H1 (cell line): ENCODE measurements at regions not wholly inside any gene's neighbourhood (a gene's known extent, or its start where the extent isn't known, plus 50 kb on each side); places are given as distances from the start of the nearest gene placed in this dataset.

ENCODE experiments used
- CTCF ChIA-PET: fragments of 300-600 bp; sonication (Branson Sonifier 250); formaldehyde crosslinking; loops from one replicate; lab custom pipeline; 2021; ENCODE audit not compliant: partially characterized antibody; lab: Charles Lee
- POLR2A ChIA-PET: fragments of 300-600 bp; sonication (Branson Sonifier 250); formaldehyde crosslinking; loops from one replicate; lab custom pipeline; 2021; ENCODE audit warnings: inconsistent platforms; ENCODE audit not compliant: partially characterized antibody; lab: Charles Lee
- DNase-seq, 2 experiments: peaks; one replicate each; pipeline versions ENCODE4 v3.0.0 to v3.0.0-alpha.2; 2010 to 2022; ENCODE audit warnings: low spot score in 2 of 2, low read depth in 1 of 2, mixed read lengths in 1 of 2
- FAIRE-seq: peaks from 2 replicates; lab custom pipeline; 2011; peaks lifted over from hg19 to GRCh38; lab: Jason Lieb, UNC
- H2AFZ ChIP-seq: 2 replicates; pipeline ENCODE4 v1.8.1; 2012; ENCODE audit warnings: low read length, inconsistent platforms
- H2AK5ac ChIP-seq: 2 replicates; pipeline ENCODE4 v1.6.1; 2013; ENCODE audit warnings: low read depth, low read length
- H2BK120ac ChIP-seq: replicated peaks from 2 replicates; pipeline ENCODE3; 2013; ENCODE audit warnings: low read depth, low read length, inconsistent platforms
- H2BK12ac ChIP-seq: 2 replicates; pipeline ENCODE4 v1.6.1; 2013; ENCODE audit warnings: low read depth, low read length
- H2BK15ac ChIP-seq: 2 replicates; pipeline ENCODE4 v1.6.1; 2013; ENCODE audit warnings: low read length
- H2BK20ac ChIP-seq: 2 replicates; pipeline ENCODE4 v1.6.1; 2013; ENCODE audit warnings: low read length
- H2BK5ac ChIP-seq: 2 replicates; pipeline ENCODE4 v1.6.1; 2013; ENCODE audit warnings: low read depth, low read length
- H3K14ac ChIP-seq: 2 replicates; pipeline ENCODE4 v1.6.1; 2013; ENCODE audit warnings: inconsistent platforms; ENCODE audit not compliant: insufficient read length
- H3K18ac ChIP-seq: 2 replicates; pipeline ENCODE4 v1.6.1; 2013; ENCODE audit warnings: low read length; ENCODE audit errors: extremely low read depth
- H3K23ac ChIP-seq: 2 replicates; pipeline ENCODE4 v1.6.1; 2013; ENCODE audit warnings: inconsistent platforms; ENCODE audit not compliant: insufficient read length
- H3K23me2 ChIP-seq: 2 replicates; pipeline ENCODE4 v1.6.1; 2013; ENCODE audit warnings: low read depth, low read length
- H3K27ac ChIP-seq: 2 replicates; pipeline ENCODE4 v1.6.1; 2011; ENCODE audit warnings: low read depth, low read length, inconsistent platforms
- H3K27me3 ChIP-seq, 4 experiments: replicated peaks in 1 of 4; 1 replicate in 1 of 4; 2 replicates in 3 of 4; pipeline versions ENCODE4 v1.6.1 to v1.8.1; 2011 to 2013; ENCODE audit warnings: low read length in 3 of 4, mild to moderate bottlenecking in 3 of 4, inconsistent platforms in 2 of 4, mixed read lengths in 2 of 4, moderate library complexity in 1 of 4; ENCODE audit not compliant: control insufficient read depth in 3 of 4, insufficient read depth in 3 of 4; ENCODE audit errors: extremely low read depth in 1 of 4
- H3K36me3 ChIP-seq, 4 experiments: 2 replicates each; pipeline versions ENCODE4 v1.6.1 to v1.8.1; 2011 to 2013; ENCODE audit warnings: mild to moderate bottlenecking in 4 of 4, low read length in 3 of 4, moderate library complexity in 2 of 4, control low read depth in 1 of 4, inconsistent platforms in 1 of 4; ENCODE audit not compliant: insufficient read depth in 4 of 4, control insufficient read depth in 2 of 4
- H3K4ac ChIP-seq: replicated peaks from 2 replicates; pipeline ENCODE3; 2013; ENCODE audit warnings: low read length, low read depth, mixed read lengths, inconsistent platforms; ENCODE audit not compliant: insufficient read length
- H3K4me1 ChIP-seq, 4 experiments: replicated peaks in 1 of 4; 1 replicate in 1 of 4; 2 replicates in 3 of 4; pipeline versions ENCODE4 v1.6.1 to v1.8.1; 2011 to 2013; ENCODE audit warnings: low read length in 3 of 4, inconsistent platforms in 2 of 4, mixed read lengths in 1 of 4; ENCODE audit not compliant: insufficient read depth in 4 of 4, control insufficient read depth in 3 of 4
- H3K4me2 ChIP-seq, 2 experiments: 2 replicates each; pipeline versions ENCODE4 v1.6.1 to v1.8.1; 2011 to 2013; ENCODE audit warnings: low read depth in 2 of 2, low read length in 2 of 2, control low read depth in 1 of 2, inconsistent platforms in 1 of 2, mild to moderate bottlenecking in 1 of 2; ENCODE audit not compliant: insufficient read depth in 1 of 2
- H3K4me3 ChIP-seq, 4 experiments: fragments of 200-600, 300-600 bp in 1 of 4; sonication (generic), shearing (Covaris generic), sonication (Bioruptor Twin) in 1 of 4; 2 replicates each; pipeline versions ENCODE4 v1.5.1 to v1.8.1; 2011 to 2016; ENCODE audit warnings: low read length in 4 of 4, low read depth in 3 of 4, control low read depth in 2 of 4, inconsistent platforms in 2 of 4, mild to moderate bottlenecking in 2 of 4, mixed read lengths in 1 of 4, moderate library complexity in 1 of 4; ENCODE audit not compliant: insufficient read depth in 2 of 4; ENCODE audit errors: extremely low read depth in 1 of 4
- H3K56ac ChIP-seq: replicated peaks from 2 replicates; pipeline ENCODE3; 2013; ENCODE audit warnings: low read depth, mild to moderate bottlenecking, mixed read lengths, low read length, inconsistent platforms; ENCODE audit not compliant: insufficient read length
- H3K79me1 ChIP-seq: 2 replicates; pipeline ENCODE4 v1.6.1; 2013; ENCODE audit warnings: low read depth, low read length, control low read depth
- H3K79me2 ChIP-seq, 2 experiments: 2 replicates each; pipeline versions ENCODE4 v1.6.1 to v1.8.1; 2012 to 2013; ENCODE audit warnings: low read length in 2 of 2, mild to moderate bottlenecking in 2 of 2, inconsistent platforms in 1 of 2; ENCODE audit not compliant: insufficient read depth in 2 of 2, control insufficient read depth in 1 of 2
- H3K9ac ChIP-seq, 4 experiments: replicated peaks in 1 of 4; 1 replicate in 1 of 4; 2 replicates in 3 of 4; pipeline versions ENCODE4 v1.6.1 to v1.8.1; 2011 to 2013; ENCODE audit warnings: low read depth in 3 of 4, low read length in 3 of 4, control low read depth in 2 of 4, mild to moderate bottlenecking in 2 of 4, moderate library complexity in 2 of 4, inconsistent platforms in 1 of 4; ENCODE audit errors: extremely low read depth in 1 of 4
- H3K9me3 ChIP-seq, 2 experiments: 2 replicates each; pipeline versions ENCODE4 v1.6.1 to v1.8.1; 2012 to 2013; ENCODE audit warnings: mild to moderate bottlenecking in 2 of 2, moderate library complexity in 2 of 2, control low read depth in 1 of 2, inconsistent platforms in 1 of 2, low read depth in 1 of 2, low read length in 1 of 2, mixed read lengths in 1 of 2; ENCODE audit not compliant: insufficient read depth in 2 of 2
- H4K20me1 ChIP-seq, 2 experiments: replicated peaks in 1 of 2; 2 replicates each; pipeline versions ENCODE3 to v1.8.1; 2011 to 2013; ENCODE audit warnings: inconsistent platforms in 2 of 2, low read length in 2 of 2, mild to moderate bottlenecking in 1 of 2; ENCODE audit not compliant: insufficient read depth in 2 of 2, control insufficient read depth in 1 of 2
- H4K5ac ChIP-seq: 2 replicates; pipeline ENCODE4 v1.6.1; 2013; ENCODE audit warnings: low read length, low read depth, mixed read lengths, inconsistent platforms; ENCODE audit not compliant: insufficient read length
- H4K8ac ChIP-seq: 2 replicates; pipeline ENCODE4 v1.8.0; 2013; ENCODE audit warnings: mild to moderate bottlenecking, moderate library complexity, low read length, inconsistent platforms; ENCODE audit not compliant: insufficient read depth; ENCODE audit errors: extremely low read depth
- H4K91ac ChIP-seq: replicated peaks from 2 replicates; pipeline ENCODE3; 2013; ENCODE audit warnings: low read length, mixed read lengths, inconsistent platforms; ENCODE audit not compliant: insufficient read length
- CHD2 ChIP-seq: IDR thresholded peaks from 2 replicates; pipeline ENCODE4 v1.6.1; 2012; ENCODE audit warnings: low read length, improper control_type of control experiment
- FOSL1 ChIP-seq: IDR thresholded peaks from 2 replicates; pipeline ENCODE4 v1.6.1; 2011; ENCODE audit warnings: mild to moderate bottlenecking, low read depth, low read length, moderate library complexity; ENCODE audit not compliant: insufficient read depth
- HDAC2 ChIP-seq, 2 experiments: fragments of 300-600 bp in 1 of 2; sonication (generic) in 1 of 2; IDR thresholded peaks; 2 replicates each; pipeline ENCODE4 v1.6.1; 2011 to 2012; ENCODE audit warnings: low read depth in 2 of 2, low read length in 2 of 2, mild to moderate bottlenecking in 2 of 2, moderate library complexity in 2 of 2, borderline replicate concordance in 1 of 2, inconsistent platforms in 1 of 2
- KDM4A ChIP-seq: IDR thresholded peaks from one replicate; pipeline ENCODE4 v1.7.1; 2012; ENCODE audit warnings: low read depth, mild to moderate bottlenecking, moderate library complexity, low read length, inconsistent platforms; ENCODE audit not compliant: severe bottlenecking
- RNF2 ChIP-seq: fragments of 200-900, 300-1000 bp; sonication (generic); IDR thresholded peaks from 2 replicates; pipeline ENCODE4 v1.7.1; 2016; ENCODE audit warnings: borderline replicate concordance, low read depth, mild to moderate bottlenecking, antibody characterized with exemption, low read length; ENCODE audit not compliant: poor library complexity, severe bottlenecking; ENCODE audit errors: missing control alignments
- TAF1 ChIP-seq: IDR thresholded peaks from 2 replicates; pipeline ENCODE4 v1.6.1; 2011; ENCODE audit warnings: mild to moderate bottlenecking, low read depth, low read length
- YY1 ChIP-seq: IDR thresholded peaks from 2 replicates; pipeline ENCODE4 v1.6.1; 2011; ENCODE audit warnings: low read depth, mild to moderate bottlenecking, low read length
- WGBS, 2 experiments: shearing (Covaris generic) in 1 of 2; methylation state at CpG; one replicate each; pipeline versions ENCODE4 v1.1.6 to v1.1.7; 2013 to 2015; ENCODE audit warnings: low lambda C conversion rate in 2 of 2, mixed read lengths in 2 of 2, inconsistent platforms in 1 of 2, low coverage in 1 of 2, missing lambda C conversion rate in 1 of 2; ENCODE audit not compliant: insufficient replicate concordance in 2 of 2, insufficient coverage in 1 of 2, insufficient read length in 1 of 2; ENCODE audit errors: extremely low coverage in 1 of 2, missing lambda C conversion rate in 1 of 2; 5-methylcytosine and 5-hydroxymethylcytosine counted together

DNA sequence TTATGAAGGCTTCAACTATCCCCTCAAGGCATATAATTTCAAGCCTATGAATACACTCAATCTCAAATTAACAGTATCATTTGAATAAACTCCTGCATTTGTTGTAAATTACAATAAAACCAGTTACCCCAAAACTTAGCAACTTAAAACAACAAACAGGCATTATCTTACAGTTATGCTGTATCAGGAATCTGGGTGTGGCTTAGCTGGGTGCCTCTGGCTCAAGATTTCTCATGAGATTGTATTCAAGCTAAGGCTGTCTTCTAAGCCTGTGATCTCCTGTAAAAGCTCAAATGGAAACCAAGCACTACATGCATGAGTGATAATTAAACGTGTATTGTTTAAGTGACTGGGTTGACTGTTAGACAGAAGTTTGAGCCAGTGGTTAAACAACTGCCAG is 341.0 kb upstream of the PHF14 start:
- H2BK120ac ChIP-seq, result no peak overlapping the region
- no peaks in the 10 kb centered on the region for H3K79me1 ChIP-seq
- no peaks in the 10 kb centered on the region for H4K20me1 ChIP-seq
- H2BK5ac ChIP-seq, result no peak overlapping the region
- H3K23me2 ChIP-seq, result no peaks in the 10 kb centered on the region
- no peak overlapping the region for H3K23ac ChIP-seq
- H4K5ac ChIP-seq, result no peak overlapping the region
- TF ChIP-seq FOSL1 (no peak), YY1 (no peak), CHD2 (no peak), RNF2 (no peak), HDAC2 (IDR thresholded peaks at IDR 0.05; ENCODE audit: borderline replicate concordance in 1 of 2, low read depth in 2 of 2, low read length in 2 of 2) (no peak), TAF1 (no peak), KDM4A (no peak)
- TF ChIP-seq, all 59 proteins: peak for 0
- Histone ChIP-seq H2BK15ac (no peak overlapping the region), H3K4me3 (no peak overlapping the region), H4K8ac (no peak overlapping the region), H4K91ac (no peak overlapping the region), H2AFZ (no peak overlapping the region), H3K27ac (no peak overlapping the region), H3K79me2 (no peaks in the 10 kb centered on the region), H2BK12ac (no peak overlapping the region), H3K36me3 (no peaks in the 10 kb centered on the region), H3K4ac (no peak overlapping the region), H2BK20ac (no peak overlapping the region), H3K14ac (no peak overlapping the region), H3K56ac (no peak overlapping the region), H3K9ac (no peak overlapping the region), H3K18ac (no peak overlapping the region), H3K9me3 (no peaks in the 10 kb centered on the region), H3K27me3 (no peaks in the 10 kb centered on the region), H3K4me2 (no peak overlapping the region), H3K4me1 (no peaks in the 10 kb centered on the region), H2AK5ac (no peak overlapping the region)
- no peak for DNase-seq
- POLR2A ChIA-PET, result no interaction called here
- FAIRE-seq, result no peak
- WGBS, 2 experiments, result 81% methylated on average over 1 of the region's 1 CpG; no CpG with 5 or more reads in 1 of the 2 experiments
- CTCF ChIA-PET, result no interaction called here
